Fibroblast of lung (primary cell): ENCODE measurements at regions not wholly inside any gene's neighbourhood (a gene's known extent, or its start where the extent isn't known, plus 50 kb on each side); places are given as distances from the start of the nearest gene placed in this dataset.
A peak's percentile ranks its signal among the peaks of the same experiment; 100 is the strongest.

ENCODE experiments used
- DNase-seq, 2 donors: peaks; one replicate each; pipeline versions ENCODE4 v3.0.0 to v3.0.0-alpha.2; 2010; ENCODE audit warnings: low read depth in 2 of 2
- H2AFZ ChIP-seq: 2 replicates; pipeline ENCODE4 v1.5.1; 2012; ENCODE audit warnings: low read length, control low read depth, inconsistent platforms
- H3K27ac ChIP-seq: 2 replicates; pipeline ENCODE4 v1.5.1; 2011; ENCODE audit warnings: low read length, control low read depth; ENCODE audit not compliant: insufficient read depth
- H3K27me3 ChIP-seq: 2 replicates; pipeline ENCODE4 v1.5.1; 2011; ENCODE audit warnings: mild to moderate bottlenecking, low read length; ENCODE audit not compliant: control insufficient read depth, insufficient read depth
- H3K36me3 ChIP-seq: 2 replicates; pipeline ENCODE4 v1.5.1; 2011; ENCODE audit warnings: low read length; ENCODE audit not compliant: control insufficient read depth, insufficient read depth
- H3K4me1 ChIP-seq: 2 replicates; pipeline ENCODE4 v1.5.1; 2011; ENCODE audit warnings: low read length; ENCODE audit not compliant: control insufficient read depth, insufficient read depth; ENCODE audit errors: extremely low read depth
- H3K4me2 ChIP-seq: 2 replicates; pipeline ENCODE4 v1.5.1; 2011; ENCODE audit warnings: low read length, control low read depth; ENCODE audit not compliant: insufficient read depth; ENCODE audit errors: extremely low read depth
- H3K4me3 ChIP-seq, 4 experiments: fragments of 200-600 bp in 1 of 4; sonication (generic) in 1 of 4; replicated peaks in 1 of 4; 2 replicates each; pipeline ENCODE4 v1.5.1; 2011 to 2016; ENCODE audit warnings: low read length in 4 of 4, low read depth in 3 of 4, mild to moderate bottlenecking in 3 of 4, control low read depth in 2 of 4, inconsistent platforms in 1 of 4, mixed read lengths in 1 of 4; ENCODE audit not compliant: insufficient read depth in 1 of 4; ENCODE audit errors: control extremely low read depth in 1 of 4
- H3K79me2 ChIP-seq: 2 replicates; pipeline ENCODE4 v1.5.1; 2012; ENCODE audit warnings: mild to moderate bottlenecking, low read length, inconsistent platforms; ENCODE audit not compliant: control insufficient read depth, insufficient read depth
- H3K9ac ChIP-seq: 2 replicates; pipeline ENCODE4 v1.5.1; 2011; ENCODE audit warnings: mild to moderate bottlenecking, low read length, control low read depth; ENCODE audit not compliant: insufficient read depth
- H3K9me3 ChIP-seq: 2 replicates; pipeline ENCODE4 v1.5.1; 2012; ENCODE audit warnings: low read depth, low read length; ENCODE audit not compliant: control insufficient read depth, insufficient read depth
- H4K20me1 ChIP-seq: 2 replicates; pipeline ENCODE4 v1.5.1; 2011; ENCODE audit warnings: low read length; ENCODE audit not compliant: control insufficient read depth, insufficient read depth; ENCODE audit errors: extremely low read depth
- EZH2 ChIP-seq: IDR thresholded peaks from 2 replicates; pipeline ENCODE4 v1.5.1; 2012; ENCODE audit warnings: low read length, control low read depth, mild to moderate bottlenecking; ENCODE audit errors: missing control alignments
- TF ChIP-seq, protein P1 (sequence below), 2 donors: IDR thresholded peaks in 1 of 2; conservative IDR thresholded peaks in 1 of 2; 1 replicate in 1 of 2; 2 replicates in 1 of 2; pipeline ENCODE4 v1.5.1; 2011 to 2012; ENCODE audit warnings: low read length in 2 of 2, control low read depth in 1 of 2, inconsistent platforms in 1 of 2, low read depth in 1 of 2, mild to moderate bottlenecking in 1 of 2

GRCh38 chr5:88954511-88954910 lies 71.5 kb upstream of the MEF2C start:
- peak; percentile 45 to 54 for DNase-seq
- Histone ChIP-seq H3K4me2 (no peak overlapping the region), H3K27me3 (no peaks in the 10 kb centered on the region), H3K9me3 (no peaks in the 10 kb centered on the region), H3K36me3 (no peaks in the 10 kb centered on the region), H3K27ac (no peak overlapping the region), H2AFZ (no peak overlapping the region), H3K4me1 (no peaks in the 10 kb centered on the region), H3K4me3 (no peak overlapping the region), H3K79me2 (no peaks in the 10 kb centered on the region), H4K20me1 (no peaks in the 10 kb centered on the region), H3K9ac (no peak overlapping the region)
- TF ChIP-seq EZH2 = no peak
- TF ChIP-seq, protein P1, sequence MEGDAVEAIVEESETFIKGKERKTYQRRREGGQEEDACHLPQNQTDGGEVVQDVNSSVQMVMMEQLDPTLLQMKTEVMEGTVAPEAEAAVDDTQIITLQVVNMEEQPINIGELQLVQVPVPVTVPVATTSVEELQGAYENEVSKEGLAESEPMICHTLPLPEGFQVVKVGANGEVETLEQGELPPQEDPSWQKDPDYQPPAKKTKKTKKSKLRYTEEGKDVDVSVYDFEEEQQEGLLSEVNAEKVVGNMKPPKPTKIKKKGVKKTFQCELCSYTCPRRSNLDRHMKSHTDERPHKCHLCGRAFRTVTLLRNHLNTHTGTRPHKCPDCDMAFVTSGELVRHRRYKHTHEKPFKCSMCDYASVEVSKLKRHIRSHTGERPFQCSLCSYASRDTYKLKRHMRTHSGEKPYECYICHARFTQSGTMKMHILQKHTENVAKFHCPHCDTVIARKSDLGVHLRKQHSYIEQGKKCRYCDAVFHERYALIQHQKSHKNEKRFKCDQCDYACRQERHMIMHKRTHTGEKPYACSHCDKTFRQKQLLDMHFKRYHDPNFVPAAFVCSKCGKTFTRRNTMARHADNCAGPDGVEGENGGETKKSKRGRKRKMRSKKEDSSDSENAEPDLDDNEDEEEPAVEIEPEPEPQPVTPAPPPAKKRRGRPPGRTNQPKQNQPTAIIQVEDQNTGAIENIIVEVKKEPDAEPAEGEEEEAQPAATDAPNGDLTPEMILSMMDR (conservative IDR thresholded peaks at IDR 0.05 in 1 of 2, IDR thresholded peaks at IDR 0.05 in 1 of 2; ENCODE audit: low read depth in 1 of 2, low read length in 2 of 2) = no peak

- no peaks in the 10 kb centered on the region for H3K36me3 ChIP-seq
- H3K27me3 ChIP-seq = no peaks in the 10 kb centered on the region
- H3K79me2 ChIP-seq = no peaks in the 10 kb centered on the region
- H3K27ac ChIP-seq = no peak overlapping the region
- H4K20me1 ChIP-seq = no peaks in the 10 kb centered on the region
- H3K9me3 ChIP-seq = no peaks in the 10 kb centered on the region
- no peak overlapping the region for H2AFZ ChIP-seq
- no peak overlapping the region for H3K4me3 ChIP-seq
- H3K4me2 ChIP-seq = no peak overlapping the region
- TF ChIP-seq, protein P1 (conservative IDR thresholded peaks at IDR 0.05 in 1 of 2, IDR thresholded peaks at IDR 0.05 in 1 of 2; ENCODE audit: low read depth in 1 of 2, low read length in 2 of 2) = no peak
- no peak for TF ChIP-seq EZH2
- H3K9ac ChIP-seq = no peak overlapping the region
- H3K4me1 ChIP-seq = no peaks in the 10 kb centered on the region
- no peak for DNase-seq
Observed at GRCh38 chr5:88952996-88953643, 70.1 kb upstream of the MEF2C start.

DNA sequence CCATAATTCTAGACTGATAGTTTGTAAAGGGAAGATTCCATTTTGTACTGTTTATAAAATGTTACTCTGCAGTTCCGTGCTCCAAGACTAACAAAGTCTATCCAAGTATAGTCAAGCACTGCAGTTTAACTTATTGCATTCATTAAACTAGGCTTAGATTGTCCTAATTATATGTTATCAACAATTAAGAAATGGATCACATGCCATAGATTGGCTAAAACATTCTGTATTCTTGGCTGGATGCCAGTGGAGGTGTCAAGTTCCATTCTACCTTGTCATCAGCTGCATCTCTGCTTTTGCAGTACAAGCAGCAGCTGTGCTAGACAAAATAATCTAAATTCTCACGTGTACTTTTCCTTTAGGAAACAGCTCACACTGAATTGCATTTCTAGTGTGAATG lies 69.4 kb upstream of the MEF2C start:
- DNase-seq = peak; percentile 21 to 56
- Histone ChIP-seq H3K79me2 (no peaks in the 10 kb centered on the region), H3K4me3 (no peak overlapping the region), H4K20me1 (no peaks in the 10 kb centered on the region), H2AFZ (no peak overlapping the region), H3K4me1 (no peaks in the 10 kb centered on the region), H3K36me3 (no peaks in the 10 kb centered on the region), H3K9ac (no peak overlapping the region), H3K27ac (no peak overlapping the region), H3K27me3 (no peaks in the 10 kb centered on the region), H3K4me2 (no peak overlapping the region), H3K9me3 (no peaks in the 10 kb centered on the region)
- TF ChIP-seq, protein P1 (conservative IDR thresholded peaks at IDR 0.05 in 1 of 2, IDR thresholded peaks at IDR 0.05 in 1 of 2; ENCODE audit: low read depth in 1 of 2, low read length in 2 of 2) = no peak
- TF ChIP-seq EZH2 = no peak
